ENCODE measurements at regions not wholly inside any gene's neighbourhood (a gene's known extent, or its start where the extent isn't known, plus 50 kb on each side); places are given as distances from the start of the nearest gene placed in this dataset.
A peak's percentile ranks its signal among the peaks of the same experiment; 100 is the strongest.

GRCh38 chr11:92697461-92698312, 271.8 kb upstream of the MTNR1B start:
- no peak for ATAC-seq
- H3K27me3 Mint-ChIP-seq = peaks cover 0 to 8% (median 0%) of the 10 kb centered on the region in 5 donors
- H3K4me3 Mint-ChIP-seq = no peak overlapping the region
- H3K36me3 Mint-ChIP-seq = no peaks in the 10 kb centered on the region
- peak overlapping the region in 1 of 10 donors; percentile 0 for H3K27ac Mint-ChIP-seq
- H3K9me3 Mint-ChIP-seq = no peaks in the 10 kb centered on the region
- no peak for DNase-seq
- POLR2A ChIA-PET = no interaction called here
- H3K4me1 Mint-ChIP-seq = peaks cover 0 to 3% (median 0%) of the 10 kb centered on the region in 4 donors

GRCh38 chr11:92698742-92699141, 270.7 kb upstream of the MTNR1B start:
- Mint-ChIP-seq H3K27me3 (peaks cover 0 to 8% (median 2%) of the 10 kb centered on the region in 5 donors), H3K4me1 (peaks cover 0 to 3% (median 0%) of the 10 kb centered on the region in 4 donors), H3K27ac (no peak overlapping the region), H3K36me3 (no peaks in the 10 kb centered on the region), H3K4me3 (no peak overlapping the region), H3K9me3 (no peaks in the 10 kb centered on the region)
- DNase-seq (no peak), ATAC-seq (no peak)
- POLR2A ChIA-PET = no interaction called here

GRCh38 chr11:92702037-92702804, 267.2 kb upstream of the MTNR1B start:
- peaks cover 0 to 3% (median 0%) of the 10 kb centered on the region in 4 donors for H3K4me1 Mint-ChIP-seq

GRCh38 chr11:92702805-92703448, 266.5 kb upstream of the MTNR1B start:
- ATAC-seq = no peak
- Mint-ChIP-seq H3K9me3 (peaks cover 0 to 16% (median 0%) of the 10 kb centered on the region in 9 donors), H3K27me3 (peaks cover 0 to 4% (median 0%) of the 10 kb centered on the region in 5 donors), H3K36me3 (no peaks in the 10 kb centered on the region), H3K4me1 (peaks cover 0 to 1% (median 0%) of the 10 kb centered on the region in 4 donors), H3K27ac (no peak overlapping the region), H3K4me3 (no peak overlapping the region)
- DNase-seq = no peak
- POLR2A ChIA-PET = no interaction called here

More at GRCh38 chr11:92702037-92702804, 267.2 kb upstream of the MTNR1B start:
- POLR2A ChIA-PET = no interaction called here
- Mint-ChIP-seq H3K36me3 (no peaks in the 10 kb centered on the region), H3K9me3 (peaks cover 0 to 16% (median 0%) of the 10 kb centered on the region in 9 donors), H3K27ac (no peak overlapping the region), H3K4me3 (no peak overlapping the region), H3K27me3 (peaks cover 0 to 6% (median 0%) of the 10 kb centered on the region in 5 donors)
- DNase-seq = no peak
- no peak for ATAC-seq

GRCh38 chr11:92703449-92703830, 266.0 kb upstream of the MTNR1B start:
- Mint-ChIP-seq H3K36me3 (no peaks in the 10 kb centered on the region), H3K27ac (no peak overlapping the region), H3K4me3 (no peak overlapping the region), H3K4me1 (no peaks in the 10 kb centered on the region), H3K27me3 (peaks cover 0 to 4% (median 0%) of the 10 kb centered on the region in 5 donors), H3K9me3 (peaks cover 0 to 16% (median 0%) of the 10 kb centered on the region in 9 donors)
- POLR2A ChIA-PET = no interaction called here
- no peak for ATAC-seq
- DNase-seq = no peak

- Mint-ChIP-seq H3K36me3 (no peaks in the 10 kb centered on the region), H3K27me3 (peaks cover 0 to 4% (median 0%) of the 10 kb centered on the region in 5 donors), H3K4me3 (no peak overlapping the region), H3K9me3 (peaks cover 0 to 16% (median 0%) of the 10 kb centered on the region in 9 donors), H3K27ac (no peak overlapping the region), H3K4me1 (no peaks in the 10 kb centered on the region)
- DNase-seq (no peak), ATAC-seq (no peak)
- POLR2A ChIA-PET = no interaction called here
Observed at GRCh38 chr11:92707173-92707619, 262.3 kb upstream of the MTNR1B start.

- Mint-ChIP-seq H3K36me3 (no peaks in the 10 kb centered on the region), H3K4me1 (no peaks in the 10 kb centered on the region)
Observed at GRCh38 chr11:92707665-92708064, 261.8 kb upstream of the MTNR1B start.

GRCh38 chr11:92709329-92709728, 260.1 kb upstream of the MTNR1B start:
- no peak for ATAC-seq
- Mint-ChIP-seq H3K4me1 (no peaks in the 10 kb centered on the region), H3K4me3 (no peak overlapping the region), H3K9me3 (peaks cover 0 to 16% (median 0%) of the 10 kb centered on the region in 9 donors), H3K27ac (no peak overlapping the region), H3K36me3 (no peaks in the 10 kb centered on the region), H3K27me3 (peaks cover 0 to 4% (median 0%) of the 10 kb centered on the region in 5 donors)
- DNase-seq = no peak
- POLR2A ChIA-PET = no interaction called here

More at GRCh38 chr11:92707665-92708064, 261.8 kb upstream of the MTNR1B start:
- Mint-ChIP-seq H3K4me3 (no peak overlapping the region), H3K9me3 (peaks cover 0 to 16% (median 0%) of the 10 kb centered on the region in 9 donors), H3K27me3 (peaks cover 0 to 4% (median 0%) of the 10 kb centered on the region in 5 donors), H3K27ac (no peak overlapping the region)
- DNase-seq (no peak), ATAC-seq (no peak)
- POLR2A ChIA-PET = no interaction called here

GRCh38 chr11:92711926-92712325, 257.5 kb upstream of the MTNR1B start:
- Mint-ChIP-seq H3K27me3 (peaks cover 0 to 6% (median 0%) of the 10 kb centered on the region in 5 donors), H3K36me3 (no peaks in the 10 kb centered on the region)
- no peak for ATAC-seq

GRCh38 chr11:92714111-92714510, 255.3 kb upstream of the MTNR1B start:
- Mint-ChIP-seq H3K36me3 (no peaks in the 10 kb centered on the region), H3K9me3 (peaks cover 0 to 11% (median 0%) of the 10 kb centered on the region in 9 donors), H3K4me1 (no peaks in the 10 kb centered on the region), H3K4me3 (no peak overlapping the region), H3K27me3 (peaks cover 0 to 5% (median 0%) of the 10 kb centered on the region in 5 donors), H3K27ac (no peak overlapping the region)
- ATAC-seq (no peak), DNase-seq (no peak)
- POLR2A ChIA-PET = no interaction called here

More at GRCh38 chr11:92711926-92712325, 257.5 kb upstream of the MTNR1B start:
- H3K4me3 Mint-ChIP-seq = no peak overlapping the region
- no peaks in the 10 kb centered on the region for H3K4me1 Mint-ChIP-seq
- no peak overlapping the region for H3K27ac Mint-ChIP-seq
- DNase-seq = no peak
- POLR2A ChIA-PET = no interaction called here
- H3K9me3 Mint-ChIP-seq = peaks cover 0 to 11% (median 0%) of the 10 kb centered on the region in 9 donors

- Mint-ChIP-seq H3K4me3 (no peak overlapping the region), H3K27ac (no peak overlapping the region), H3K27me3 (peaks cover 0 to 3% (median 0%) of the 10 kb centered on the region in 5 donors), H3K4me1 (no peaks in the 10 kb centered on the region), H3K36me3 (peaks cover 0 to 4% (median 0%) of the 10 kb centered on the region in 3 donors), H3K9me3 (peaks cover 0 to 11% (median 7%) of the 10 kb centered on the region in 9 donors)
- POLR2A ChIA-PET = no interaction called here
- DNase-seq (no peak), ATAC-seq (no peak)
Observed at GRCh38 chr11:92717240-92717639, 252.2 kb upstream of the MTNR1B start.

- POLR2A ChIA-PET = no interaction called here
- H3K27me3 Mint-ChIP-seq = peaks cover 0 to 3% (median 0%) of the 10 kb centered on the region in 5 donors
- H3K4me3 Mint-ChIP-seq = no peak overlapping the region
- peaks cover 0 to 19% (median 12%) of the 10 kb centered on the region in 9 donors for H3K9me3 Mint-ChIP-seq
- H3K36me3 Mint-ChIP-seq = peaks cover 0 to 4% (median 0%) of the 10 kb centered on the region in 3 donors
- no peak overlapping the region for H3K27ac Mint-ChIP-seq
- no peak for ATAC-seq
- DNase-seq = no peak
- no peaks in the 10 kb centered on the region for H3K4me1 Mint-ChIP-seq
Observed at GRCh38 chr11:92720385-92720784, 249.1 kb upstream of the MTNR1B start.
